ENCODE measurements at regions not wholly inside any gene's neighbourhood (a gene's known extent, or its start where the extent isn't known, plus 50 kb on each side); places are given as distances from the start of the nearest gene placed in this dataset.

GRCh38 chr1:106814418-106814817, 242.1 kb upstream of the PRMT6 start:
- TF ChIP-seq CTCF (IDR thresholded peaks at IDR 0.05 in 4 of 5, conservative IDR thresholded peaks at IDR 0.05 in 1 of 5) (no peak), POLR2A (IDR thresholded peaks at IDR 0.05) (no peak)
